GM12872 (cell line): ENCODE measurements at regions not wholly inside any gene's neighbourhood (a gene's known extent, or its start where the extent isn't known, plus 50 kb on each side); places are given as distances from the start of the nearest gene placed in this dataset.

Experiments
- TF ChIP-seq, protein P1 (sequence below): IDR thresholded peaks from 3 replicates; pipeline ENCODE4 v1.5.1; 2011; ENCODE audit warnings: low read depth, mild to moderate bottlenecking, low read length, moderate library complexity; ENCODE audit not compliant: insufficient read depth

DNA sequence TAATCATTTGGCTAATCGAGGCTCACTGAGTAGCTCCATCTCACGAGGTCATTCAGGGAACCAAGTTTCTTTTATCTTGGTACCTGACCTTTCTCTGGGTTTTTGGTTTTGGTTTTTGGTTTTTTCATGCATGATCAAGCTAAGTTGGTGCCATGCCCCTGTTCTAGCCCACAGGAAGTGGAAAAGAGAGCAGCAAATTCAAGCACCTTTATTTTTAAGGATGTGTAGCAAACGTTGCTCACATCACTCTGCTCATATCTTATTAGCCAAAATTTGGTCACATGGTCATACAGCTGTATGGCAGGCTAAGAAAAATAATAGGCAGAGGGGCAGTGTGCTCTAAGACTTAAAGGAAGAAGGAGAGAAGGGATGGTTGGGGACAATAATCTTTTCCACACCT is 593.5 kb downstream of the DIAPH3 start:
- TF ChIP-seq, protein P1, sequence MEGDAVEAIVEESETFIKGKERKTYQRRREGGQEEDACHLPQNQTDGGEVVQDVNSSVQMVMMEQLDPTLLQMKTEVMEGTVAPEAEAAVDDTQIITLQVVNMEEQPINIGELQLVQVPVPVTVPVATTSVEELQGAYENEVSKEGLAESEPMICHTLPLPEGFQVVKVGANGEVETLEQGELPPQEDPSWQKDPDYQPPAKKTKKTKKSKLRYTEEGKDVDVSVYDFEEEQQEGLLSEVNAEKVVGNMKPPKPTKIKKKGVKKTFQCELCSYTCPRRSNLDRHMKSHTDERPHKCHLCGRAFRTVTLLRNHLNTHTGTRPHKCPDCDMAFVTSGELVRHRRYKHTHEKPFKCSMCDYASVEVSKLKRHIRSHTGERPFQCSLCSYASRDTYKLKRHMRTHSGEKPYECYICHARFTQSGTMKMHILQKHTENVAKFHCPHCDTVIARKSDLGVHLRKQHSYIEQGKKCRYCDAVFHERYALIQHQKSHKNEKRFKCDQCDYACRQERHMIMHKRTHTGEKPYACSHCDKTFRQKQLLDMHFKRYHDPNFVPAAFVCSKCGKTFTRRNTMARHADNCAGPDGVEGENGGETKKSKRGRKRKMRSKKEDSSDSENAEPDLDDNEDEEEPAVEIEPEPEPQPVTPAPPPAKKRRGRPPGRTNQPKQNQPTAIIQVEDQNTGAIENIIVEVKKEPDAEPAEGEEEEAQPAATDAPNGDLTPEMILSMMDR: no peak

DNA sequence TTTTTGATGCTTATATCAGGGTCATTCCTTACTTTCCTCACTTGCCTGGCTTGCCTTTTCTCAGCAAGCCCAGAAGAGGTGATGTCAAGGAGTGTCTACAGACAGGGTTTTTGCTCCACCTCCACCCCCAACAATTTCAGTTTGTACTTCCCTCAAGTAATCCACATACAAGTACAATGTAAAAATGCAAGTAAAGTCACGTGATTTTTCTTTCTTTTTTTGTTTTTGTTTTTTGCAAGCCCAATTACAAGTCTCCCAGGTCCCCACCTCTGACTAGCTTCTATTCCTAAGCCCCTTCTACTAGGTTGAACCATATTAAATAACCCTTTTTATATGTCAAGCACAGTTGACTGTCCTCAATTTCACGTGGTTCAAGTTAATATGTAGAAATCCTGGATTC is 579.6 kb downstream of the DIAPH3 start:
- TF ChIP-seq, protein P1: no peak

DNA sequence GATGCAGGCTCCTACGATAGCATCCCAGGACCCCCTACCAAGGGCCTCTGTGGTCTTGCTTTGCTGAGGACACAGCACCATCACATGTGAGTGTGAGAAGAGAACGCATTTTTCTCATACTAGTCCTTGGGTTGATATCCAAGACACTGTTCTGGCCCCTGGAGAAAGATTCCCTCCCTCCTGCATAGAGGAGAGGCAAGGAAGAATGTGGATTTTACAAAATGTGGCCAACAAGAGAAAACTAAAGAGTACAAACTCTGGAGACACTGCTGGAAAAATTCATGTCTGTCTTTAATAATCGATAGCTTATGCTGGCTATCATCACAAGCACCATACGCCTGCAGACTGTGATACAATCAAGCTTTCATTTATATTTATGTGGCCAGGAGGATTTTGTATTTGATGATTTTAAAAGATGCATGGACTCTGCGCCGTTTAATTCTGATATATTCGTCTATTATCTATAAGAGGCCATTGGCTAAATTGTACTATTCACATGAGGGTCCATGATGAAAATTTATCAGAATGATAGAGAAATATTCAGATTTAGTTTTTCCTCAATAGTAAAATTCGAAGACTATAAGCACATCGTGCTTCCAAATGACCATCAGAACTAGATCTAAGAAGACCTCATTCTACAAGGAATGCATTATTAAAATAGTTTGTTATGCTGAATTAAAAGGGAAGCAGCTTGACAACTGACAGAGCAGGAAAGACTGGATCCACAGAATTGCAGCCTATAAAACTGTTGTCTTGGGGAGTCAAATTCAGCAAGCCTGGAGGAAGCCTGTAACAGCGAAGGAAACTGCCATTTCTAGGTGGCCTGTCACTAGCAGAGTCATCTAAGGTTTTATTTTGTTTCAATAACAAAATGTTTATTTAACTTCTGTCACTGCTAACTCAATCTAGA is 578.7 kb downstream of the DIAPH3 start:
- TF ChIP-seq, protein P1: no peak

DNA sequence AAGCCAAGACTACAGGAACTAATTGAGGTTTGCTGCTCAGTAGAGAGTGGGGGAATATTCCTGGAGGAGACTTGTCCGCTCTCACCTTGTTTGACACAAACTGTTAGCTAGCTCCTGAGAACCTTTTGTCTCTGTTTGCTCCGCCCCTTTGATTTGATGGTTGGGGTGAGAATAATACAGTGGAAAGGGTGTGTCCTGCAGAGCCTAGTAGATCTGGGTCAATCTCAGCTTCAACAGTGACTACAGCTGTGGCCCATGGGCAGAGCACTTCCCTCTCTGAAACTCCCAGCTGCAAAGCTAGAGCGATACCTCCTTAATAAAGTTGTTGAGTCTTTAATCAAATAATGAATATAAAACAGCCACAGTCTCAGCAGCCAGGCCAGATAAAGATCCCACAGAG is 576.7 kb downstream of the DIAPH3 start:
- TF ChIP-seq, protein P1: no peak

DNA sequence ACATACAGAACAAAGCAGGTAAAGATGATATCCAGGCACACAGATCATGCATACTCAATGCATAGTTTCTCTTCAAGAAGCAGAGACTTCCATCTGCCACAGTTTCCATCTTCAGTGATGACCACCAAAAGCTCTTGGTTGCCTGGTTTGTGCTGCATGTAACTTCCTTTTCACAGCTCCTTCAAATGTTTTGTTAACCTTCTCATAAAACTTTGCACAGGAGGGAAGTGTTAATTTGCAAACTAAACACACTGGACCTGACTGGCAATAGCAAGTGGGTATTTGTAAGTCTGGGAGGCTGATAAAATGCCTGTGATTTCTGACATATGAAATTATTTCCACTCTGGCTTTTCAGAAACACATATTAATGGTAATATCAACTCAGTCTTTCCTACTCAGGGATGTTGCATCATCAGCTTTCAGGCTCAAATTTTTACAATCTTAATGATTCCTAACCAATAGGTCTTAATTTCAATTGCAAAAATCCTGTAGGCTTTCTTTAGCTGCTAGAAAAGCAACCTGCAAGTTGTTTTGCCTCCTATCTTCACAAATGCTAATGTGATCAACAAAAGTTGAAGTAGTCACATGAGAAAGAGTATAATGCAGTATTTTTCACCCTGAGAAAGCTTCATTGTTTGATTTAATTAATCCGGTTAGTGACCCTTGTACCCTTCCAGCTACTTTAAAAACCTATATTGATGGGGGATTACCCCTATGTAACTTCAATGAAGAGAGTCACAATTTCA is 575.6 kb downstream of the DIAPH3 start:
- TF ChIP-seq, protein P1: no peak

DNA sequence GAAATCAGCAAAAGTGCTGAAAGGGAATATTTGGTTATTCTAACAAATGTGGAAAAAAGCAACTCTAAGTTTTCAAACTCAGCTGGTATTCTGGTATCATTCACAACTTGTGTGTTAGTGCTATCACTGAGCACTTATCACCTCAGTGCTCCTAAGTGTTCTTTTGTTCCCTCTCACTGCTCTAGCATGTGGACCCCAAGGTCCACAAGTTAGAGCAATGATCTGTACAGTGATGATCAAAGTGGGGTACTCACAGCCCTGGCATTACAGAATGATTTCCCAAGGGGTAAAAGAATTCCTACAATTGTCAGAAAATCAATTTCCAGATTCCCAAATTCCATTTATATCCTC is 575.0 kb downstream of the DIAPH3 start:
- TF ChIP-seq, protein P1: no peak

DNA sequence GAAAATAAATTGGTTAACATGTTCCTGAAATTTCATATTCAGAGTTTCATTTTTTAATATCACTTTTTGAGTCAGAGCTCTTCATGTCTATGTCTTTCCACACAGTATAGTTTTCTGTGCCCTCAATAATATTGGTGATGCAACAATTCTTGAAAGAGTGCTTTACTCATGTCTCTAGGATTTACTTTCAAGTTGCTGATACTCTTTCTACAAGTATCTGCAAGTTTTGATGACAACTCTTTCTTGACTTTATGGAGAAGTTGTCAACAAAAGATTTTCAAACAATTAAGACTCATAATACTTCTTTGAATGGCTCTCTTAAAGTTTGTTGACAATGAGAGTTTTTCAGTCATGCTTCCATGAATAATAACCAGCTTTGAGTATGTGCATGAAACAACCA is 561.7 kb downstream of the DIAPH3 start:
- TF ChIP-seq, protein P1: no peak
